CD4-positive, alpha-beta T cell (primary cell): ENCODE measurements at regions not wholly inside any gene's neighbourhood (a gene's known extent, or its start where the extent isn't known, plus 50 kb on each side); places are given as distances from the start of the nearest gene placed in this dataset.

Experiments
- ATAC-seq: fragments of 200-7000 bp; cut with Tn5 transposase; one replicate; pipeline ENCODE4 v1.10.0; 2022; ENCODE audit warnings: mild to moderate bottlenecking; ENCODE audit not compliant: poor library complexity
- CTCF ChIA-PET: fragments of 350-600 bp; sonication (Branson Sonifier 250); formaldehyde crosslinking; loops from one replicate; lab custom pipeline; 2021; ENCODE audit warnings: antibody characterized with exemption, inconsistent platforms; lab: Charles Lee
- POLR2A ChIA-PET: fragments of 350-600 bp; sonication (Branson Sonifier 250); formaldehyde crosslinking; loops from one replicate; lab custom pipeline; 2021; ENCODE audit warnings: antibody characterized with exemption, inconsistent platforms; lab: Charles Lee
- DNase-seq, 14 experiments: peaks; one replicate each; pipeline ENCODE4 v3.0.0-alpha.2; 2013 to 2020; ENCODE audit warnings: mixed read lengths in 2 of 14
- H3K27ac ChIP-seq, 2 donors: one replicate each; pipeline versions ENCODE4 v1.5.1 to v1.7.0; 2013; ENCODE audit warnings: low read length in 2 of 2, low read depth in 1 of 2, mild to moderate bottlenecking in 1 of 2
- H3K27me3 ChIP-seq, 2 experiments: 1 replicate in 1 of 2; 2 replicates in 1 of 2; pipeline versions ENCODE4 v1.6.1 to v1.7.0; 2013; ENCODE audit warnings: low read length in 2 of 2, control low read depth in 1 of 2, mild to moderate bottlenecking in 1 of 2, moderate library complexity in 1 of 2; ENCODE audit not compliant: insufficient read depth in 2 of 2, control insufficient read depth in 1 of 2
- H3K36me3 ChIP-seq: one replicate; pipeline ENCODE4 v1.6.1; 2013; ENCODE audit warnings: low read length, control low read depth; ENCODE audit not compliant: insufficient read depth
- H3K4me1 ChIP-seq: one replicate; pipeline ENCODE4 v1.6.1; 2013; ENCODE audit warnings: low read length, control low read depth; ENCODE audit not compliant: insufficient read depth
- H3K4me3 ChIP-seq: one replicate; pipeline ENCODE4 v1.5.1; 2013; ENCODE audit warnings: mild to moderate bottlenecking, low read length, moderate library complexity
- H3K9me3 ChIP-seq, 2 experiments: 1 replicate in 1 of 2; 2 replicates in 1 of 2; pipeline versions ENCODE4 v1.6.1 to v1.7.0; 2013; ENCODE audit warnings: low read length in 2 of 2, mild to moderate bottlenecking in 2 of 2, control low read depth in 1 of 2, moderate library complexity in 1 of 2; ENCODE audit not compliant: control insufficient read depth in 1 of 2, insufficient read depth in 1 of 2
- H3K27ac Mint-ChIP-seq: one replicate; pipeline ENCODE4 v1.8.0; 2020; ENCODE audit warnings: mixed read lengths
- H3K27me3 Mint-ChIP-seq: one replicate; pipeline ENCODE4 v1.8.0; 2021; ENCODE audit warnings: mixed read lengths
- H3K36me3 Mint-ChIP-seq: one replicate; pipeline ENCODE4 v1.8.0; 2021; ENCODE audit warnings: low read depth, mixed read lengths
- H3K4me1 Mint-ChIP-seq: one replicate; pipeline ENCODE4 v1.8.0; 2021; ENCODE audit warnings: low read depth, mixed read lengths
- H3K4me3 Mint-ChIP-seq: one replicate; pipeline ENCODE4 v1.8.0; 2020; ENCODE audit warnings: mild to moderate bottlenecking, mixed read lengths
- H3K9me3 Mint-ChIP-seq: one replicate; pipeline ENCODE4 v1.8.0; 2020; ENCODE audit warnings: mixed read lengths
- intact Hi-C, 2 experiments: fragments of 100-400 bp; cut with DNase I in 1 of 2; cut with micrococcal nuclease in 1 of 2; formaldehyde crosslinking; loops; one replicate each; pipeline versions ENCODE4 v1.15.1 to v1.9.0; 2023 to 2025; cut with DNase I, micrococcal nuclease
- TF ChIP-seq, protein P1 (sequence below): fragments of 200-600 bp; IDR thresholded peaks from one replicate; pipeline ENCODE4 v1.8.0; 2022; ENCODE audit warnings: antibody characterized with exemption, mild to moderate bottlenecking

DNA sequence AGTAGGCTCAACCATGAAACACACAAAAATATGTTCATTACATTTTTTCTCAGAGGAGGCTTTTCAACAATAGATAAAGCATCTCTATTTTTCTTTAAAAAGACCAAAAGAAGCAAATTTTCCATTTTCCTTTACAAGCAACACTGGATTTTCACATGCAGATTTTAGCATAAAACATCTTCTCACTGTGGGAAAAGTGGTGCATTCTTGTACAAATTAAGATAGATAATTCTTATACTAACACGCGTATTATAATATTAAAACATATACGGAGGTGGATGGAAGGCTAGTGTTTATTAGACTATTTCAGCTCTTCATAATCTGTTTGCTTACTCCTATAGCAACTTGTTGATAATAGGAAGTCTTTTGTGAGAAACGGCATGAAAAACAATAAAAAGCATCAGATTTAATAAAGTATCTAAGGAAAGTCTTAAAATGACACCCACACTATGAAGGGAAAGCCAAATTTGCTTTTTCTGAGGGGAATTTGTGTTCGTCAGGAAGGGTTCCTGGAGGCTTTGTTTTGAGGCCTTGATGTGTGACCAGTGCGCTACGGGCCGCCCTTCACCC lies 529.6 kb downstream of the SOX2 start:
- DNase-seq (no peak), ATAC-seq (no peak)
- intact Hi-C loops: no loop called here
- Histone ChIP-seq H3K27ac (no peak overlapping the region), H3K27me3 (no peaks in the 10 kb centered on the region), H3K4me1 (no peaks in the 10 kb centered on the region), H3K4me3 (no peak overlapping the region), H3K36me3 (no peaks in the 10 kb centered on the region), H3K9me3 (no peaks in the 10 kb centered on the region)
- TF ChIP-seq, protein P1, sequence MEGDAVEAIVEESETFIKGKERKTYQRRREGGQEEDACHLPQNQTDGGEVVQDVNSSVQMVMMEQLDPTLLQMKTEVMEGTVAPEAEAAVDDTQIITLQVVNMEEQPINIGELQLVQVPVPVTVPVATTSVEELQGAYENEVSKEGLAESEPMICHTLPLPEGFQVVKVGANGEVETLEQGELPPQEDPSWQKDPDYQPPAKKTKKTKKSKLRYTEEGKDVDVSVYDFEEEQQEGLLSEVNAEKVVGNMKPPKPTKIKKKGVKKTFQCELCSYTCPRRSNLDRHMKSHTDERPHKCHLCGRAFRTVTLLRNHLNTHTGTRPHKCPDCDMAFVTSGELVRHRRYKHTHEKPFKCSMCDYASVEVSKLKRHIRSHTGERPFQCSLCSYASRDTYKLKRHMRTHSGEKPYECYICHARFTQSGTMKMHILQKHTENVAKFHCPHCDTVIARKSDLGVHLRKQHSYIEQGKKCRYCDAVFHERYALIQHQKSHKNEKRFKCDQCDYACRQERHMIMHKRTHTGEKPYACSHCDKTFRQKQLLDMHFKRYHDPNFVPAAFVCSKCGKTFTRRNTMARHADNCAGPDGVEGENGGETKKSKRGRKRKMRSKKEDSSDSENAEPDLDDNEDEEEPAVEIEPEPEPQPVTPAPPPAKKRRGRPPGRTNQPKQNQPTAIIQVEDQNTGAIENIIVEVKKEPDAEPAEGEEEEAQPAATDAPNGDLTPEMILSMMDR: no peak
- POLR2A ChIA-PET: no interaction called here
- Mint-ChIP-seq H3K9me3 (no peaks in the 10 kb centered on the region), H3K4me3 (no peak overlapping the region), H3K27me3 (no peaks in the 10 kb centered on the region), H3K27ac (no peak overlapping the region), H3K4me1 (no peaks in the 10 kb centered on the region), H3K36me3 (no peaks in the 10 kb centered on the region)
- CTCF ChIA-PET: no interaction called here

DNA sequence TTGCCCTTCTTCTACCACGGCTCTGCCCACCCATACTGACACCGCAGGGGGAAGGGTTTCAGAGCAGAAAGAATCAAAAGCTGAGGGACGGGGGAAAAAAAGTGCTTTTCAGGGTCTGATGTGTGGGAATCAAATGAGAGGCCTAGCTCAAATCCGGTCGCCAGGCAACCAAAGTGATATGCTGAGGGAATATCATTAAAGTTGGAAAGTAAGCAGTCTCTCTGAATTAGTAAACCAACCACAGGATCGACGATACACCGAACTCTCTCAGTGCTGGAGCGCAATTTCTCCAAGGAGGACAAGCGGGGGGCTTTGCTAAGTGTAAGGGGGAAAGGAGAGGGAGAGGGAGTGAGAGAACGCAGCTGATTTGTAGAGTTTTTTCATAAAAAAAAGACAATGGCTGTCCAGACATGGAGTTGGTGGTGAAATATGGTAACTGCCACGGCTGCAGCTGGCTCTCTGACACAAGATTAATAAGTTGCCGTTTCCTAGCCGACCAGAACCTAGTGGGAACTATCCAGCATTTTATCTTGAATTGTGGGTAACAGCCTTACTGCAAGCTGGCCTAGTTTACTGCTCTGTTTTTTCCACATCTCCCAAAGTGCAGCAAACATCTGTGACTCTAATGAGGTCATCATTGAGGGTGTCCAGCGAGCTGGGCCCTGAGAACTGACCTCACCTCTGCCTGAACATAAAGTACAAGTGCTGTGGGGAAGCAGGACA lies 530.2 kb downstream of the SOX2 start:
- POLR2A ChIA-PET: no interaction called here
- Histone ChIP-seq H3K27ac (no peak overlapping the region), H3K27me3 (no peaks in the 10 kb centered on the region), H3K9me3 (no peaks in the 10 kb centered on the region), H3K36me3 (no peaks in the 10 kb centered on the region), H3K4me1 (no peaks in the 10 kb centered on the region), H3K4me3 (no peak overlapping the region)
- no peak overlapping the region for H3K4me3 Mint-ChIP-seq
- H3K27me3 Mint-ChIP-seq: no peaks in the 10 kb centered on the region
- no peak overlapping the region for H3K27ac Mint-ChIP-seq
- intact Hi-C loops: no loop called here
- CTCF ChIA-PET: no interaction called here
- H3K4me1 Mint-ChIP-seq: no peaks in the 10 kb centered on the region
- no peak for DNase-seq
- ATAC-seq: no peak
- no peaks in the 10 kb centered on the region for H3K9me3 Mint-ChIP-seq
- H3K36me3 Mint-ChIP-seq: no peaks in the 10 kb centered on the region
- TF ChIP-seq, protein P1: no peak

DNA sequence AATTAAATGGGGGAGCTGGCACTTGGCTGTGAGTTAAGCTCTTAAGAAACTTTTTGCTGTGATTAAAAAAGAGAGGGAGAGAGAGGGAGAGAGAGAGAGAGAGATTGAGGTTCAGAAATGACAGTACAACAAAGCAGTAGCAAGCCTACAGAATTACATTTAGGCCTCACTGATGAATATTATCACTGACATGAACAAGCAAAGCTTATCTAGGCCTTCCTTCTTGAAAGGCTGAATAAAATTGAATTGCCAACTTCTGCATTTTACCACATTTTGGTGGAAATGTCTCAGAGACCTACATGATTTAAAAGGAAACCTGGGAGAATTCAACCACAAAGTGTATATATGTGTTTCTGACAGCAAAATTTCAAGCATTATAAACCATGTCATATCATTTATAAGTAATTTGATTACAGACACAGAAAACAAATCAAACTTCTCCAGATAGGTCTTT lies 530.8 kb downstream of the SOX2 start:
- Histone ChIP-seq H3K9me3 (no peaks in the 10 kb centered on the region), H3K27me3 (no peaks in the 10 kb centered on the region), H3K36me3 (no peaks in the 10 kb centered on the region), H3K4me1 (no peaks in the 10 kb centered on the region), H3K27ac (no peak overlapping the region), H3K4me3 (no peak overlapping the region)
- ChIA-PET POLR2A (no interaction called here), CTCF (no interaction called here)
- TF ChIP-seq, protein P1: no peak
- H3K9me3 Mint-ChIP-seq: no peaks in the 10 kb centered on the region
- ATAC-seq (no peak), DNase-seq (no peak)
- no peaks in the 10 kb centered on the region for H3K36me3 Mint-ChIP-seq
- no peaks in the 10 kb centered on the region for H3K4me1 Mint-ChIP-seq
- no peak overlapping the region for H3K4me3 Mint-ChIP-seq
- intact Hi-C loops: no loop called here
- no peak overlapping the region for H3K27ac Mint-ChIP-seq
- H3K27me3 Mint-ChIP-seq: no peaks in the 10 kb centered on the region
